ENCODE measurements at regions not wholly inside any gene's neighbourhood (a gene's known extent, or its start where the extent isn't known, plus 50 kb on each side); places are given as distances from the start of the nearest gene placed in this dataset.
"Not testable (repeated sequence)": the region's sequence is repeated elsewhere in the genome, so short reads cannot be mapped to it uniquely, and the experiment has no call there.

DNA sequence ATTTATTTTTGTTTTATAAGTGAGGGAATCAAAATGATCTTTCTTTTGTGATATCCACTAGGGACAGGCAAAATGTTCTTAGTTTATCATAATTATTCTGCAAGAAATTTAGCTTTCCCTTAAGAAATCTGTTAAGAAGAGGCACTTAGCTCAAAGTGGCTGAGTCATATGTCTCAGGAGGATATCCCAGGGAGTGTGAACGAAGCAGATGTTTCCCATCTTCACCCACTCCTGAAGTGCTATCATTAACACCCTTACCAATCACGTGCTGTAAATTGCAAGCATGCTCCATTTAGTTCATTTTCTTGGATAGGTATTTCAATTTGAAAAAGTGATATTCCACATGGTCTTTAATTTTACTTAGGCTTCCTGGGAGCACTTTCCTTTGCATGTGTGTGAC, 774.3 kb upstream of the TMEFF2 start:
- no peak for DNase-seq

DNA sequence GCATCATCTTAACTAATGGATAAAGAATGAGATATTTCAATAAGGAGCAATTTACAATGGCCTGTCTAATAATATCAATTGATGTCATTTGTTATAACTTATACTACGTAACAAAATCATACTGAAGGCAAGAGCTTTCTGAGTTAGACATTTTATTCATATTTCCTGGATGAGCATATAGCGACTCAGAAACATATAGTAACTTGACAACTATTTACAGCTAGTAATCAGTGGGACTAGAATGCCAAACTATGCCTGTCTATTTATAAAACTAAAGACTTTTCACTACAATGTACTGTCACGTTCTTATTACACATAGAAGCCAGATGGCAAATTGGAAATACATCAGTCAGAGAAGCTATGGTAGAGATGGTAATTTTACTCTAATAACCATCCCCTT, 766.2 kb upstream of the TMEFF2 start:
- no peak for DNase-seq

GRCh38 chr2:192958615-192959014, 763.9 kb upstream of the TMEFF2 start:
- not testable (repeated sequence) for DNase-seq

GRCh38 chr2:192957425-192957824, 762.7 kb upstream of the TMEFF2 start:
- no peak for DNase-seq

DNA sequence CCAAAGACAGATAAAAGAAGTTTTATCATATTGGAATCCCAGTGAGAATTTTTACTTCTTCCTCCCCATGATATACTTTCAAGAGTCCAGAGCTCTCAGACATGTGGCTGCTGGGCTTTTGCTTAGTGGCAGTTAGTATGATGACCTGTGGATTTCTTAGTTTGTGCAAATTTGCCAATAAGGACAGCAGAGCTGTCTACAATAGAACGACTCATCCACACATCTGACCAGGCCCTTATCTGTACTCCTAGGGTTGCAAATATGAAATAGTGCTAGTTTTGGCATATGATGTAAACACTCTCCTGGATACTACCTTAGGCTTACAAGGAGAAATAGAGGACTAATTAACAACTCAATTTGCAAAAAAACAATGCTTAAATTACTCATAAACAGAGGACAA, 758.4 kb upstream of the TMEFF2 start:
- DNase-seq: no peak

GRCh38 chr2:192952245-192952644, 757.5 kb upstream of the TMEFF2 start:
- DNase-seq: no peak

DNA sequence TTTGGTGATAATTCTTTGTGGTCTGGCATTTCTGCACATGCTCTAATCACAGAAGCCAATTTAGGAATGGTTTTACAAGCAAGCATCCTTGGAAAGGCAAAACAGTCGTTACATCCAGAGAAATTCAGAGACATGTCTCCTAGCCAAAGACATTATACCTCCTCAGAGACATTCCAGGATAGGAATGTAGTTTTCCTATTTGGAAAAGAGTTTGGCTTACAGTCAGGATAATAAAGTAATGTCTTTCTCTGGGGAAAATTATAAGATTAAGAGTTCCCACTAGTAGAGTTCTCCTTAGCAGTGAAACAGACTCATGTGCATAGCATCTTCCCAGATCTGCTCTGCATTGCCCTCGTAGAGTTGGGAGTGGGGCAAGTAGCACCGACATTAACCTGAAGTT, 753.6 kb upstream of the TMEFF2 start:
- DNase-seq: no peak

- DNase-seq: no peak
Observed at GRCh38 chr2:192947352-192947751, 752.6 kb upstream of the TMEFF2 start.

GRCh38 chr2:192940767-192941166, 746.0 kb upstream of the TMEFF2 start:
- DNase-seq: no peak

GRCh38 chr2:192932376-192932775, 737.6 kb upstream of the TMEFF2 start:
- DNase-seq: no peak

DNA sequence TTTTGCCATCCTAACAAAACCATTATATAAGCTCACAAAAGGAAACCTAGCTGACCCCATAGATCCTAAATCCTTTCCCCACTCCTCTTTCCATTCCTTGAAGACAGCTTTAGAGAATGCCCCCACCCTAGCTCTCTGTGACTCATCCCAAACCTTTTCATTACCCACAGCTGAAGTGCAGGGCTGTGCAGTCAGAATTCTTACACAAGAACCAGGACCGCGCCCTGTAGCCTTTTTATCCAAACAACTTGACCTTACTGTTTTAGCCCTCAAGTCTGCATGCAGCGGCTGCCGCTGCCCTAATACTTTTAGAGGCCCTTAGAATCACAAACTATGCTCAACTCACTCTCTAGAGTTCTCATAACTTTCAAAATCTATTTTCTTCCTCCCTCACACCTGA, 726.9 kb upstream of the TMEFF2 start:
- DNase-seq: not testable (repeated sequence)

DNA sequence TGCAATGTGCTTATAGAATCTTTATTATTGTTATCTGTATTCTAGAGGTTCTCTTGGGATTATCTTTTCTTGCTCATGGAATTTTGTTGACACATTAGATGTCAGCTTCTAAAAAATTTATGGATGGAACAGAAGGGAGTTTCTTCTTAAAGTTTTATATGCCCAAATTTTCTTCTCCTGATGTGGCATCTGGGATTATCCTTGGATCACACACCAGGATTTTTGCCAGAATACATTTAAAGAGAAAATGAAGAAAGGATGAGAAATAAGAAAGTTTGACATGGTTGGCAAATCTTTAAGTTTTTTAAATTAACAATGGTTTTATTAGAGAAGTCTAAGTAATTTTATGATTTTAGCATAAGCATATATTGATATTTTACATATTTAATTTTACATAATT, 706.7 kb upstream of the TMEFF2 start:
- DNase-seq: no peak

DNA sequence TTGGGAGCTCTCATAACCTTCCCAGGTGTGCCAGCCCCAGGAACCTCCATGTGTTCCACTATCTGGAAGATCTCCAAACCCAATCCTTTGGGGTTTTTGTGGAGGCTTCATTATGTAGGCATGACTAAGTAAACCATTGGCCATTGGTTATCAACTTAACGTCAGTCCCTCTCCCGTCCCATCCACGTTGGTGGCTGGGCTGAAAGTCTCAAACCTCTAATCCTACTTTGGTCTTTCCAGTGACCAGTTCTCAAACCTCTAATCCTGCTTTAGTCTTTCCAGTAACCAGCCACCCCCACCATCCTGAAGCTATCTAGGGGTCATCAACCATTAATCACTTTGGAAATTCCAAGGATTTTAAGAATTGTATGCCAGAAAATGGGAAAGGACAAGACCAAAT, 704.7 kb upstream of the TMEFF2 start:
- no peak for DNase-seq

- DNase-seq: not testable (repeated sequence)
Observed at GRCh38 chr2:192893976-192894375, 699.2 kb upstream of the TMEFF2 start.

GRCh38 chr2:192888109-192888508, 693.4 kb upstream of the TMEFF2 start:
- no peak for DNase-seq

DNA sequence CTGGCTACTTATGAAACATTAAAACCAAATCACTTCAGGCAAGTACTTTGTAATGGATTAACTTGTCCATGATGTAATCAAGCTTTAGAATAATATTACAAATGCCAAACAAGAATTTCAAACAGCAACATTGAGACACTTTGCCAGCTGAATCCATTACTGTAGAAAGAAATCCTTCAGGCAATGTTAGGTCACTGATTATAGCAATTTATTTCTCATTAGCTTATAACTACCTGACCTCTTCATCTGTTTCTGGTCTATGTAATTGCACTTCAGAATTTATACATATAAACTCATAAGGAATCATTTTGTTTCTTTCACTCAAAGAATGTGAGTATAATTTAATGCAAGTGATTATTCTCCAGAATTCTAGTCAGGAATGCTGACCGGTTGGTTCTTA, 692.6 kb upstream of the TMEFF2 start:
- DNase-seq: no peak

- no peak for DNase-seq
Observed at GRCh38 chr2:192886636-192887035, 691.9 kb upstream of the TMEFF2 start.

DNA sequence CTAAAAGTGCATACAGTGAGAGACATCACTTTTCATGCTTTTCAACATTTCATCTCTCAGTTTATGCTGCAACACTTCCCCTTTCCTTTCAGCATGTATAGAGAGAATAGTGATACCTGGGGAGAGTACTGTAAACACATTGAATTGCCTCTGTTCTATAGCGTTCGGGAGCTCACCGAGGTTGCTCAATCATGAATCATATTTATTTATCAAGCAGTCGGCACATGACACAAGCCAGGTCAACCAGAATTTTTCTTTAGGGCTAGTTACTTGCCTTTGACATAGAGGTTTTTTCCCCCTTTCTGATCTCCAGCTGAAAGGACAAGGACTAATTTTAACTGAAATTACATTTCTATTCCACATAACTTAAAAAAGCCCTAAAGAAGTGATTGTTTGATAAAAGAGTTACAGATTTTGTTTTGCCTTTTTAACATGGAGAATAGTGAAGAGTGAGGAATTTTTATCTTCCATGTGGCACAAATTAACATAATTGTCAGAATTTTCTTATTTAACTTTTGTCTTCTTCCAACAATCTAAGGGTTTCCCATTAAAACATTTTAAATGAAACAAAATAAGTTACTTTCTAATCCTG, 690.9 kb upstream of the TMEFF2 start:
- DNase-seq: no peak

- no peak for DNase-seq
Observed at GRCh38 chr2:192877159-192877558, 682.4 kb upstream of the TMEFF2 start.

GRCh38 chr2:192876698-192877097, 682.0 kb upstream of the TMEFF2 start:
- no peak for DNase-seq

DNA sequence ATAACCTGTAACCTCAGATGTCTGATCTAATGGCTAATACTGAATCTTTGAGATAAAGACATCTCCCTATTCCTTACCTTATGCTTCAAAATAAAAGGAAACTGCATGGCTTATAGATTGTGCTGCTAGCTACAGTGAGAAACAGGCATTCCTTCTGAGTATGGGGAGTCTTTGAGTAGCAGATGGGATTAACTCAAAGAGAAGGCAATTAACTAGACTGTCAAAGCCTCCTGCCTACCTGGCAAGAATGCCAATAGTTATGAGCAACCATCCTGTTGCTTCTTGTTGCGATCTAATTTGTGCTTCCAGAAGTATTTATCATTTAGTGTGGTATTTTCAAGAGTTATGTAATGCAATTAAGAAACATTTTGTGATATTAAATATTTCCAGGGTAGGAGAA, 660.0 kb upstream of the TMEFF2 start:
- no peak for DNase-seq

- DNase-seq: no peak
Observed at GRCh38 chr2:192854031-192854430, 659.3 kb upstream of the TMEFF2 start.

- no peak for DNase-seq
Observed at GRCh38 chr2:192828947-192829346, 634.2 kb upstream of the TMEFF2 start.

- no peak for DNase-seq
Observed at GRCh38 chr2:192828175-192828574, 633.4 kb upstream of the TMEFF2 start.

- DNase-seq: no peak
Observed at GRCh38 chr2:192827735-192828134, 633.0 kb upstream of the TMEFF2 start.

GRCh38 chr2:192814376-192814775, 619.6 kb upstream of the TMEFF2 start:
- DNase-seq: no peak
